ENCODE measurements at regions not wholly inside any gene's neighbourhood (a gene's known extent, or its start where the extent isn't known, plus 50 kb on each side); places are given as distances from the start of the nearest gene placed in this dataset.

GRCh38 chr2:41943159-41943558 lies 104.7 kb upstream of the PKDCC start:
- ChIA-PET CTCF (interaction anchor here (0.9 to 2.5 kb wide), 5 partner anchors 10 to 140 kb away, joined by 3 to 8 read pairs (median 3); no protein-coding TSS in a partner anchor), POLR2A (no interaction called here)
- TF ChIP-seq CTCF (IDR thresholded peaks at IDR 0.05; ENCODE audit: control extremely low read depth, extremely low read depth, low read depth, missing control alignments), result no peak
- DNase-seq (ENCODE audit: extremely low spot score), result no peak

GRCh38 chr2:41944220-41944880 lies 103.5 kb upstream of the PKDCC start:
- DNase-seq (ENCODE audit: extremely low spot score), result no peak
- ChIA-PET POLR2A (no interaction called here), CTCF (interaction anchor here (1.2 to 2.5 kb wide), 4 partner anchors 10 to 91 kb away, joined by 3 to 8 read pairs (median 4); no protein-coding TSS in a partner anchor)
- TF ChIP-seq CTCF (IDR thresholded peaks at IDR 0.05; ENCODE audit: control extremely low read depth, extremely low read depth, low read depth, missing control alignments), result no peak

- DNase-seq (ENCODE audit: extremely low spot score), result no peak
- ChIA-PET POLR2A (no interaction called here), CTCF (interaction anchor here (1.6 kb wide), 1 partner anchor 9 kb away, joined by 3 read pairs; no protein-coding TSS in a partner anchor)
- no peak for TF ChIP-seq CTCF (IDR thresholded peaks at IDR 0.05; ENCODE audit: control extremely low read depth, extremely low read depth, low read depth, missing control alignments)
These were observed 100.0 kb upstream of the PKDCC start for GRCh38 chr2:41947701-41948396.

- no peak for DNase-seq (ENCODE audit: extremely low spot score)
- TF ChIP-seq CTCF (IDR thresholded peaks at IDR 0.05; ENCODE audit: control extremely low read depth, extremely low read depth, low read depth, missing control alignments), result no peak
- ChIA-PET POLR2A (no interaction called here), CTCF (interaction anchor here (0.9 to 1.6 kb wide), 2 partner anchors 10 to 12 kb away, joined by 3 read pairs; no protein-coding TSS in a partner anchor)
These were observed 99.4 kb upstream of the PKDCC start for GRCh38 chr2:41948397-41948763.

GRCh38 chr2:41949091-41949882 lies 98.5 kb upstream of the PKDCC start:
- no peak for DNase-seq (ENCODE audit: extremely low spot score)
- no peak for TF ChIP-seq CTCF (IDR thresholded peaks at IDR 0.05; ENCODE audit: control extremely low read depth, extremely low read depth, low read depth, missing control alignments)
- CTCF ChIA-PET, result interaction anchor here (0.9 kb wide), 1 partner anchor 11 kb away, joined by 3 read pairs; no protein-coding TSS in a partner anchor
- POLR2A ChIA-PET, result no interaction called here

- no peak for TF ChIP-seq CTCF (IDR thresholded peaks at IDR 0.05; ENCODE audit: control extremely low read depth, extremely low read depth, low read depth, missing control alignments)
- ChIA-PET POLR2A (no interaction called here), CTCF (no interaction called here)
- DNase-seq (ENCODE audit: extremely low spot score), result no peak
These were observed 97.7 kb upstream of the PKDCC start for GRCh38 chr2:41949883-41950665.

Data from GM10248 (cell line).